ENCODE measurements at regions not wholly inside any gene's neighbourhood (a gene's known extent, or its start where the extent isn't known, plus 50 kb on each side); places are given as distances from the start of the nearest gene placed in this dataset.

DNA sequence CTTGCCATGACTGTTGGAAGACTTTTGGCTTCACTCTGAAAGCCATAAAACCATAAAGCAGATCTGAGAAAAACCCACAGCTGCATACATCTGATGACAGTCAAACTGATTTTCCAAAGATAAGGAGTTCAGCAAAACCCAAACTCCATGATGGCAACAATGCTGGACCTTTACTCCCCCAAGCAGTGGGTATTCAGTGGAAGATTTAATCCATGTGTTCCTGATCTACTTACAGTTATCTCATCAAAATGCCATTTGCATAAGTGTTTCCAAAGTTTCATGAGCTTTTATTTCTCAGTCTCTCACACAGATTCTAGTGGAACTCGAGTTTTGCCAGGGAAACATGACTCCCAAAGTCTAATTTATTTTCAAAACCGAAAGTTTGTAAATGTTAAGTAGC lies 184.9 kb downstream of the ZC3H11B start:
- Histone ChIP-seq H3K4me1 (no peaks in the 10 kb centered on the region), H3K27ac (no peak overlapping the region), H3K9me3 (no peaks in the 10 kb centered on the region), H3K36me3 (no peaks in the 10 kb centered on the region), H3K27me3 (no peaks in the 10 kb centered on the region), H3K4me3 (no peak overlapping the region)
- no peak for DNase-seq
- intact Hi-C loops (cut with DNase I) = no loop called here
- 55 to 64% methylated on average over 2 of the region's 2 CpGs for WGBS, 2 donors
- TF ChIP-seq POLR2AphosphoS5 (IDR thresholded peaks at IDR 0.05) (no peak), POLR2A (IDR thresholded peaks at IDR 0.05) (no peak), EP300 (IDR thresholded peaks at IDR 0.05) (no peak)
- TF ChIP-seq, protein P1, sequence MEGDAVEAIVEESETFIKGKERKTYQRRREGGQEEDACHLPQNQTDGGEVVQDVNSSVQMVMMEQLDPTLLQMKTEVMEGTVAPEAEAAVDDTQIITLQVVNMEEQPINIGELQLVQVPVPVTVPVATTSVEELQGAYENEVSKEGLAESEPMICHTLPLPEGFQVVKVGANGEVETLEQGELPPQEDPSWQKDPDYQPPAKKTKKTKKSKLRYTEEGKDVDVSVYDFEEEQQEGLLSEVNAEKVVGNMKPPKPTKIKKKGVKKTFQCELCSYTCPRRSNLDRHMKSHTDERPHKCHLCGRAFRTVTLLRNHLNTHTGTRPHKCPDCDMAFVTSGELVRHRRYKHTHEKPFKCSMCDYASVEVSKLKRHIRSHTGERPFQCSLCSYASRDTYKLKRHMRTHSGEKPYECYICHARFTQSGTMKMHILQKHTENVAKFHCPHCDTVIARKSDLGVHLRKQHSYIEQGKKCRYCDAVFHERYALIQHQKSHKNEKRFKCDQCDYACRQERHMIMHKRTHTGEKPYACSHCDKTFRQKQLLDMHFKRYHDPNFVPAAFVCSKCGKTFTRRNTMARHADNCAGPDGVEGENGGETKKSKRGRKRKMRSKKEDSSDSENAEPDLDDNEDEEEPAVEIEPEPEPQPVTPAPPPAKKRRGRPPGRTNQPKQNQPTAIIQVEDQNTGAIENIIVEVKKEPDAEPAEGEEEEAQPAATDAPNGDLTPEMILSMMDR (IDR thresholded peaks at IDR 0.05) = no peak

GRCh38 chr1:219427403-219427802 lies 185.5 kb downstream of the ZC3H11B start:
- H3K9me3 ChIP-seq = no peaks in the 10 kb centered on the region
- H3K4me1 ChIP-seq = no peaks in the 10 kb centered on the region
- no peak overlapping the region for H3K27ac ChIP-seq
- H3K27me3 ChIP-seq = no peaks in the 10 kb centered on the region
- TF ChIP-seq POLR2A (IDR thresholded peaks at IDR 0.05) = no peak
- no peak for TF ChIP-seq POLR2AphosphoS5 (IDR thresholded peaks at IDR 0.05)
- TF ChIP-seq, protein P1 (IDR thresholded peaks at IDR 0.05) = no peak
- no peak for TF ChIP-seq EP300 (IDR thresholded peaks at IDR 0.05)
- H3K4me3 ChIP-seq = no peak overlapping the region
- H3K36me3 ChIP-seq = no peaks in the 10 kb centered on the region
- intact Hi-C loops (cut with DNase I) = no loop called here
- DNase-seq = no peak

DNA sequence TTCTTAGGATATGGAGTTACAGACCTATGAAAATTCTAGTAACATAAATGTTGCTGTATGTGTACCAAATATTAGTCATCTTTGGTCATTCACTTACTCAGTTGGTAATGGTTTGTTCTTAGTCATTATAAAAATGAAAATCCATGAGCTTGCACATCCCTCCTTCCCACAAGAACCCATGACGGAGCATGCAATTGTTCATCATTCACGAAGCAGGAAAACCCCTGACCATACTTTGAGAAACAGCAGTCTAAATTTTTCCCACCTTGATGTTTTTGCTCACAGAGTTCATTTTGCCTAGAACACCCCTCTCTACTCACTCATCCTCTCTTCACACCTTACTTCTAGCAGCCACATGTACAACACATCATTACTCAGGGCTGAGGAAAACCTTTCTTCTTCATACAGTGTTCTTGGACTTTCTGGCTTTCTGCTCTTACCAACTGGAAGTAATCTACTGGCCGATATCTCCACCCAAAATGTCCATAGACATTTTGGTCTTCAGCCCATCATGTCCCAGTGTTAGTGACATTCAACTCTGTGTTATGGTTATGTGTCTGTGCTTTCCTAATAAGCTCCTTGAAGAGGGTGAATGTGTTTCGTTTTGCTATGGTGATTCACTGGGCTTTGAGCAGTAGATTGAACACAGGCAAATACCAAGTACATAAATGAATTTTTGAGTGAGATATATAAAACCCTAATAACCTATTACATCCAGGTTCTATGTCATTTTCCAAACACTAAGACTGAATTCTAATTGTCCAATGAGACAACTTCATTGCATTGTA lies 189.9 kb downstream of the ZC3H11B start:
- TF ChIP-seq POLR2A (IDR thresholded peaks at IDR 0.05) (no peak), EP300 (IDR thresholded peaks at IDR 0.05) (no peak), POLR2AphosphoS5 (IDR thresholded peaks at IDR 0.05) (no peak)
- TF ChIP-seq, protein P1 (IDR thresholded peaks at IDR 0.05) = no peak
- 87 to 90% methylated on average over 4 of the region's 4 CpGs for WGBS, 2 donors

GRCh38 chr1:219420913-219421312 lies 192.0 kb downstream of the ZC3H11B start:
- H3K27ac ChIP-seq = no peak overlapping the region
- no peaks in the 10 kb centered on the region for H3K4me1 ChIP-seq
- intact Hi-C loops (cut with DNase I) = no loop called here
- H3K36me3 ChIP-seq = no peaks in the 10 kb centered on the region
- no peak overlapping the region for H3K4me3 ChIP-seq
- H3K27me3 ChIP-seq = no peaks in the 10 kb centered on the region
- no peak for DNase-seq
- no peaks in the 10 kb centered on the region for H3K9me3 ChIP-seq
- TF ChIP-seq POLR2A (IDR thresholded peaks at IDR 0.05) (no peak), EP300 (IDR thresholded peaks at IDR 0.05) (no peak), POLR2AphosphoS5 (IDR thresholded peaks at IDR 0.05) (peak in 1 of 4 donors; percentile 6)
- TF ChIP-seq, protein P1 (IDR thresholded peaks at IDR 0.05) = no peak

More for the DNA sequence above, 189.9 kb downstream of the ZC3H11B start:
- H3K4me1 ChIP-seq = no peaks in the 10 kb centered on the region
- no peak overlapping the region for H3K27ac ChIP-seq
- no peaks in the 10 kb centered on the region for H3K36me3 ChIP-seq
- H3K27me3 ChIP-seq = no peaks in the 10 kb centered on the region
- intact Hi-C loops (cut with DNase I) = no loop called here
- H3K9me3 ChIP-seq = no peaks in the 10 kb centered on the region
- DNase-seq = no peak
- no peak overlapping the region for H3K4me3 ChIP-seq

GRCh38 chr1:219419860-219420259 lies 193.0 kb downstream of the ZC3H11B start:
- intact Hi-C loops (cut with DNase I) = loop anchor here (5.0 kb wide), 1 partner anchor 1088 kb away; no protein-coding TSS in a partner anchor
- no peak overlapping the region for H3K4me3 ChIP-seq
- TF ChIP-seq, protein P1 (IDR thresholded peaks at IDR 0.05) = no peak
- TF ChIP-seq POLR2A (IDR thresholded peaks at IDR 0.05) = no peak
- TF ChIP-seq EP300 (IDR thresholded peaks at IDR 0.05) = no peak
- TF ChIP-seq POLR2AphosphoS5 (IDR thresholded peaks at IDR 0.05) = no peak
- no peaks in the 10 kb centered on the region for H3K9me3 ChIP-seq
- no peak overlapping the region for H3K27ac ChIP-seq
- no peaks in the 10 kb centered on the region for H3K27me3 ChIP-seq
- no peak for DNase-seq
- H3K4me1 ChIP-seq = no peaks in the 10 kb centered on the region
- H3K36me3 ChIP-seq = no peaks in the 10 kb centered on the region

All from sigmoid colon (tissue), 6 donors.